DMS 273 (cell line): ENCODE measurements at regions not wholly inside any gene's neighbourhood (a gene's known extent, or its start where the extent isn't known, plus 50 kb on each side); places are given as distances from the start of the nearest gene placed in this dataset.
A peak's percentile ranks its signal among the peaks of the same experiment; 100 is the strongest.

Experiments
- DNase-seq: peaks from one replicate; lab custom pipeline; 2025; ENCODE audit not compliant: unreplicated experiment; lab: John Stamatoyannopoulos, UW

GRCh38 chr6:132101535-132101934, 150.4 kb upstream of the CCN2 start:
- DNase-seq, result no peak

- DNase-seq, result peak; percentile 16
These were observed 149.3 kb upstream of the CCN2 start for GRCh38 chr6:132100388-132100990.

DNA sequence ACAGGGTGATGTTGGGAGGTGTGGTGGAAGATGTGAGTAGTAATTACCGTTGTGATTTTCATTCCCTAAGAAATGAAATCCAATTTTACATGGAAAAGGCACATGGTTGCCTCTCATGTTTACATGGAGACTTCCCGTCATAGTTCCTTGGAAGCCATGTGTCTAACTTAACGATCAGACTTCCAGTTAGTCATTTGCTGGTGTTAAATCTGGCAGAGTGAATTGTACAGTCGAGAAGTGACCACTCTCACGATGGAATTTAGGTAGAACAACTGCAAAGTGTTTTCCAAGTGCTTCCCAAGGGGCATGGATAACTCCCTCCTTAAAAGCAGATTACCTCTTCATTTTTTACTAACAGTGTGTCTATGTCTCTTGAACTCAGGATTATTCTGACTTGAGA, 145.8 kb upstream of the CCN2 start:
- no peak for DNase-seq

DNA sequence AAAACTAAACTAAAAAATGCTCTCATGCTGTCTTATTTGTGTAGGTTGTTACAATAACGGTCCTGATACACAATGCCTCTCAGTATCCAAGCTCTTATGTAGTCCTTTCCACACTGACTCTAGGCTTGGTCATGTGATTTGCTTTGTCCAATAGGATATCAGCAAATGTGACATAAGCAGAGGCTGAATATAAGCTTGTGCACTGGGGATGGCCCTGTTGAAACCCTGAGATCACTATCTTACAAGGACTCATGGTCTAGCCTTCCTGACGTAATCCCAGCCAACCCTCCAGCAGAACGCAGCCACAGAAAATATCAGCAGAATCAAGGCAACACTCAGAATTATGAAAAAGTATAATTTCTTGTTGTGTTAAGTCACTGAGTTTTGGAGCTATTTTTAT, 145.1 kb upstream of the CCN2 start:
- no peak for DNase-seq

- no peak for DNase-seq
These were observed 138.0 kb upstream of the CCN2 start for GRCh38 chr6:132089173-132089572.

DNA sequence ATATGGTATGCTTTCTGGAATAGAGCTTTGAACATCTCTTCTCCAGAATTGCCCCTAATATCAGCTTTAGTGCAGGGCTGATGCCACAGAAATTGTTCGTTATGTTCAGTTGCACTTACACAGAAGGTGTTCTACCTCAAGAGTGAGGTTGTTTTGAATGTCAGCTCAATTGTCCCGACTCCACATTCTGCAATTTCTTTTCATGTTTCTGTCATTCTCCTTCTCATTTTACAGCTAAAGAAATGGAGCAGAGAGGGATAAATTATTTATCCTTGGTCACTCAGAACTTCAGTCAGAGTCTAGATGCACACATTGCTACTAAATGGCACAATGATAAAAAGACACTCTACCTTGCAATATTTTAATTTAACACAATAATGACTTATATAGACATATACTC, 137.0 kb upstream of the CCN2 start:
- DNase-seq, result no peak

DNA sequence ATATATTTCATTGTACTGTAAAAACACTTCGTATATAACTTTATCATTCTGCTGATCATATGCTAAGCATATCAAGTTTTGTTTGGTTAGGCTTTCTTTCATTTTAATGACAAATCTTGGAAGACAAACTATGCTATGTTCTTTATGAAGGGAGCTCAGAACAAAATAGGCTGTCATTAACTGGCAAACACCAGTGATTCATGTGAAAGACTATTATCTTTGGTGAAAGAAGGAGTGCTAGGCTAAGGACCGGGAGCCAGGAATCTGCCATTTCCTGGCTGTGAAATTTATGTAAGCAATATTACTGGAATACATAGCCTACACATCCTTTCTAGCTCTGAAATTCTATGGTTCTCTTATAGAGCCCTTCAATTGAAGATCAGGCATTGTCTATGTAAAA, 136.2 kb upstream of the CCN2 start:
- no peak for DNase-seq

DNA sequence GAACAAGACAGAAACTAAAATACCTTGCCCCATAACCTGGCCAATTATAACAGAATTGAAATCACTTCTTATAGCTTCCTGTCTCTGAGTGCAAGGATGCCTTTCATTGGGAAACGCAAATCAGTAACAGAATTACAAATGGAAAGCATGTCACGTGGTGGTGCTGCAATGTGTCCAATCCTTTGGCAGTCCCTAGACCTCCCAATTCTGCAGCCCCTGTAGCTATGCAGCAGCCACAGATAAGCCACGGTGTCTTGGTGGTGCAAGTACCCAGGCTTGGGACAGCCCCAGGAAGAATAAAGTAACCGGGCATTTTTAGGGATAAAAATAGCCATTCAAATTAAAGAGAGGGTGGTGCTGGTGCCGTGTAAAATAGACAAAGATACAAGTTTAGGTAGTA, 134.6 kb upstream of the CCN2 start:
- DNase-seq, result no peak

- DNase-seq, result no peak
These were observed 133.8 kb upstream of the CCN2 start for GRCh38 chr6:132084811-132085509.

GRCh38 chr6:132082421-132082820, 131.2 kb upstream of the CCN2 start:
- DNase-seq, result no peak

DNA sequence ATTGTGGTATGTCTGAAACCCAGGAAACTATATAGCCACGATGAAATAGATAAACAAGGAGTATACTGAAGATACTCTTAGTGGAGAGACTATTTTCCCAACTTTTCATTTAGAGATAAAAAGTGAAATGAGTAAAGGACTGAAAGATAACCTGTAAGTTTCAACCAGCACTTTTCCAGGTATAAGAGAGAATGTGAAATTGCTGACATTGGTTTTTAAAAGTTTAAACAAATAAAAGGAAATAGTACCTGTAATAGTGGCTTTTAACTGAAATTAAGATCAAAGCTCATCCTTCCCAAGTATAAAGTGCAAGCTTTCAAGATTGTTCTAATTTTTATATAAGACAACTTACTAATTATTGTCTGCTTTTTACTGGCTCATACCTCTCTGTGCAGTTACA, 130.2 kb upstream of the CCN2 start:
- no peak for DNase-seq

DNA sequence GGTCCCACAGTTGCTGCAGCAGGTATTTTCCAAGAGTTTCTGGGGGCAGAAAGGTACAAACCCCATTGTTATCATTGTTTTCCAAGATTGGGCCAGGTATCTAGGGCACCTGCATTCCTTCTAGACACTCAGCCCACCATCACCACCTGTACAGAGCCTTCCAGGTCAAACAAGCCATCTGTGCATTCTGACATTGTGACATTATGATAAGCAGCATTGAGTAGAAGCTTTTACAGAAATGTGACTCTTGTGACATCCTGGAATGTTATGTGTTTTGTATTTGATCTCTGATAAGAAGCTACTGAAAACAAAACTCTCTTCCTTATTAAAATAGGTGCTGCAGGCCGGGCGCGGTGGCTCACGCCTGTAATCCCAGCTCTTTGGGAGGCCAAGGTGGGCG, 128.1 kb upstream of the CCN2 start:
- no peak for DNase-seq

- DNase-seq, result no peak
These were observed 125.3 kb upstream of the CCN2 start for GRCh38 chr6:132076452-132076851.

DNA sequence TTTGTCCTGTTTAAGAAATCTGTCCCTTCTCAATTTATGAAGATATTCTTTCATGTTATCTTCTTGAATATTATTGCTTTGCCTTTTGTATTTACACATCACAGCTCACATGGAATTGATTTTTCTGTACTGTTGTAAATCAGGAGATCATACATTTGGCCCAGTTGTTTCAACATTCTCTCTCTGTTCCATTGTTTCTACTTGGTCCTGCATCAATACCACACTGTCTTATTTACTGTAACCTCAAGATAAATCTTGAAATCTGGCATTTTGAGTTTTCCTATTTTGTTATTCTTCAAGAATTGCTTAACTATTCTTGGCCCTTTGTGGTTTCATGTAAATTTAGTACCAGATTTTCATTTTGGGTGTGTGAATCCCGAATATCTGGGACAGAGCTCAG, 121.7 kb upstream of the CCN2 start:
- no peak for DNase-seq

- no peak for DNase-seq
These were observed 121.1 kb upstream of the CCN2 start for GRCh38 chr6:132072271-132072670.

DNA sequence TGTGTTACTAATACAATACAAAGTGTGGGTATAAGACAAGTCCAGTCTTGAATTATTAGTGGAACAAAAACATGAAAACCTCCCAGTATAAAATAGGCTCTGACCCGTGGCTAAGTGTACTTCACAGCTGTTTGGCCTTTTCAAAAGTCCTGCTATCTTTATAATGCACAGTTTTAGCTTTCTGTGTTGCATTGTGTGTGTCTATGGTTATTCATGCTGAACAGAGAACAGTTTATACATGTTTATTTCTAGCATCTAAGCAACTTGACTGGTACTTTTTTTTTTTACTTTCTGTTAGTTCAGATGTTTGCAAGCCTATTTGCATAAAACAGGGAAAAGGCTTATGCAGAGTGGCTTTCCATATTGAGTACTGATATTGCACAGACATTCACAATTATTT, 119.2 kb upstream of the CCN2 start:
- no peak for DNase-seq

DNA sequence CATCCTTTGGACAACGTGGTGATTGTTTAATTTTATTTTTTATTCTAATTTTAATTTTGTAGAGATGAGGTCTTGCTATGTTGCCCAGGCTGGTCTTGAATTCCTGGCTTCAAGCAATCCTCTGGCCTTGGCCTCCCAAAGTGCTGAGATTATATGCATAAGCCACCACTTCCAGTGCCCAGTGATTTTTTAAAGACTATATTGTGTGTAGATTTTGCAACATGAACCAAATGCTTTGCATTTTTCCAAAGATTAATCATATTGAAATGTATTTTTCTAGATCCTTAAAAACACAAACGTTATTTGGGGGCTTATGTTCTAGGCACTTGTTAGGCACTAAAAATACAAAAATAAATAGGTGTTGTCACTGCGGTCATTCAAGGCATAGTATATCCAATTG, 117.6 kb upstream of the CCN2 start:
- no peak for DNase-seq

DNA sequence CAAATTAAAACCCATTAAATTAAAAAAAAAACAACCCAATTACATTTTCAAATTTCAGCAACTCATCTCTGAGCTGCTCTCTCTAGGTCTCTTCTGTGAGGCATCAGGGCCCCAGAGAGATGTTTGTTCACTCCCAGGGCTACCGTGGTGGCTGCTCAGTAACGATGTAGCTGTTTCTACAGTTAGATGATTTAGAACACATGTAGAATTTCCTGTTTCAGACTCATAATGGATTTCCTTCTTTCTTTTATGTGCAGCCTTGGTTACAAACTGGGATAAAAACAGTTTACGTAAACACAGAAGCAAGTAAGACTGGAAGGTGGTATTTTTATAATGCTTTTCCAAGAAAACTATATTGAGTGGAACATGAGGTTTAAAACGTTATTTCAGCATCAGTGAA, 116.1 kb upstream of the CCN2 start:
- no peak for DNase-seq

GRCh38 chr6:132065556-132065955, 114.4 kb upstream of the CCN2 start:
- peak; percentile 10 for DNase-seq

GRCh38 chr6:132063738-132064137, 112.6 kb upstream of the CCN2 start:
- no peak for DNase-seq

GRCh38 chr6:132063204-132063603, 112.0 kb upstream of the CCN2 start:
- DNase-seq, result no peak

- DNase-seq, result no peak
These were observed 111.5 kb upstream of the CCN2 start for GRCh38 chr6:132062626-132063025.

DNA sequence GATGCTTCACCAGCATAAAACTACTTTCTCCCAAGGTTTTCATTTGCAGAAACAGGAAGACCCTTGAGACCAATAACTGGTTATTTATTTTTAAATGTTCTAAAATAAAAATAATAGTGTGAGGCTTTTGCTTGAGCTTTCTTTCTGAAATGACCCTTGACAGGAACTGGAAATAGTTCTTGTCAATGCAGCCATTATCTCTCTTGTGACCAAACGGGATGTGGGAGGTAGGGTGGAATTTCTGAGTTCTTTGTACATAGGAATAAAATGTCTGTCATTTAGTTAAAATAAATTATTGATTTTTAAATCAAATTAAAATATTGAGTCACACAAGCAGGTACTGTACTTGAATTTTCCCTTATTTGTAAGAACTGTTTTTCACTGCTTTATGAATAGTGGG, 110.2 kb upstream of the CCN2 start:
- DNase-seq, result no peak
